GM12878 (cell line): ENCODE measurements at regions not wholly inside any gene's neighbourhood (a gene's known extent, or its start where the extent isn't known, plus 50 kb on each side); places are given as distances from the start of the nearest gene placed in this dataset.

Experiments
- CBX5 ChIP-seq: sonication (generic); IDR thresholded peaks from 2 replicates; pipeline ENCODE4 v1.6.1; 2016; ENCODE audit warnings: low read depth, moderate library complexity, mild to moderate bottlenecking, inconsistent platforms
- EP300 ChIP-seq, 2 experiments: fragments of 150-350 bp in 1 of 2; IDR thresholded peaks; 2 replicates each; pipeline ENCODE4 v1.6.1; 2011 to 2012; ENCODE audit warnings: low read depth in 2 of 2, low read length in 2 of 2, borderline replicate concordance in 1 of 2, improper control_type of control experiment in 1 of 2, inconsistent platforms in 1 of 2; ENCODE audit not compliant: control insufficient read depth in 1 of 2
- FOS ChIP-seq: IDR thresholded peaks from 3 replicates; pipeline ENCODE4 v1.6.1; 2011; ENCODE audit warnings: borderline replicate concordance; ENCODE audit not compliant: insufficient read length; ENCODE audit errors: extremely low read depth
- FOXK2 ChIP-seq: fragments of 450-650 bp; IDR thresholded peaks from 2 replicates; pipeline ENCODE4 v1.6.1; 2017; ENCODE audit warnings: mild to moderate bottlenecking, moderate library complexity
- HCFC1 ChIP-seq: fragments of 150-350 bp; IDR thresholded peaks from 2 replicates; pipeline ENCODE4 v1.6.1; 2014; ENCODE audit warnings: low read length
- HDAC2 ChIP-seq: fragments of 200-600 bp; sonication (generic); IDR thresholded peaks from 2 replicates; pipeline ENCODE4 v1.6.1; 2017
- IKZF1 ChIP-seq: fragments of 450-650 bp; conservative IDR thresholded peaks from 2 replicates; pipeline ENCODE4 v1.6.1; 2017; ENCODE audit warnings: antibody characterized with exemption, mild to moderate bottlenecking
- IKZF2 ChIP-seq, 2 experiments: fragments of 450-650 bp; IDR thresholded peaks; 2 replicates each; pipeline ENCODE4 v1.6.1; 2017; ENCODE audit warnings: mild to moderate bottlenecking in 2 of 2, moderate library complexity in 2 of 2
- IRF4 ChIP-seq: IDR thresholded peaks from 2 replicates; pipeline ENCODE4 v1.6.1; 2011; ENCODE audit warnings: low read depth, low read length
- KAT2A ChIP-seq: conservative IDR thresholded peaks from 2 replicates; pipeline ENCODE4 v1.6.1; 2011; ENCODE audit warnings: low read depth, low read length; ENCODE audit not compliant: control insufficient read depth
- KDM1A ChIP-seq: fragments of 200-600 bp; sonication (generic); IDR thresholded peaks from 2 replicates; pipeline ENCODE4 v1.6.1; 2016; ENCODE audit warnings: borderline replicate concordance
- KLF5 ChIP-seq: fragments of 450-650 bp; IDR thresholded peaks from 2 replicates; pipeline ENCODE4 v1.6.1; 2014; ENCODE audit warnings: mild to moderate bottlenecking; ENCODE audit not compliant: partially characterized antibody
- MYC ChIP-seq: IDR thresholded peaks from 2 replicates; pipeline ENCODE4 v1.6.1; 2011; ENCODE audit warnings: mild to moderate bottlenecking, low read length, moderate library complexity, inconsistent platforms; ENCODE audit not compliant: insufficient read depth, insufficient replicate concordance, insufficient read length, severe bottlenecking
- NBN ChIP-seq: fragments of 450-650 bp; IDR thresholded peaks from 2 replicates; pipeline ENCODE4 v1.6.1; 2016
- NFIC ChIP-seq: IDR thresholded peaks from 2 replicates; pipeline ENCODE4 v1.6.1; 2012; ENCODE audit warnings: low read depth, mild to moderate bottlenecking, inconsistent platforms, low read length, moderate library complexity
- PAX5 ChIP-seq: IDR thresholded peaks from 2 replicates; pipeline ENCODE4 v1.6.1; 2011; ENCODE audit warnings: low read depth, low read length, borderline replicate concordance
- PAX8 ChIP-seq: fragments of 450-650 bp; IDR thresholded peaks from 2 replicates; pipeline ENCODE4 v1.6.1; 2017; ENCODE audit warnings: mild to moderate bottlenecking, moderate library complexity
- POLR2AphosphoS5 ChIP-seq: IDR thresholded peaks from 2 replicates; pipeline ENCODE4 v1.6.1; 2011; ENCODE audit warnings: mild to moderate bottlenecking, low read length, inconsistent platforms
- POU2F2 ChIP-seq: IDR thresholded peaks from 3 replicates; pipeline ENCODE4 v1.6.1; 2011; ENCODE audit warnings: low read depth, mild to moderate bottlenecking, low read length, borderline replicate concordance
- RCOR1 ChIP-seq: conservative IDR thresholded peaks from 2 replicates; pipeline ENCODE4 v1.6.1; 2012; ENCODE audit warnings: low read depth, low read length, improper control_type of control experiment
- RUNX3 ChIP-seq: IDR thresholded peaks from 2 replicates; pipeline ENCODE4 v1.6.1; 2012; ENCODE audit warnings: low read length, inconsistent platforms
- SIN3A ChIP-seq: IDR thresholded peaks from 2 replicates; pipeline ENCODE4 v1.6.1; 2012; ENCODE audit warnings: low read depth, low read length, improper control_type of control experiment
- SMAD1 ChIP-seq: fragments of 450-650 bp; IDR thresholded peaks from 2 replicates; pipeline ENCODE4 v1.6.1; 2018; ENCODE audit warnings: mild to moderate bottlenecking, low read depth; ENCODE audit not compliant: partially characterized antibody
- SMAD5 ChIP-seq: IDR thresholded peaks from 2 replicates; pipeline ENCODE4 v1.6.1; 2016; ENCODE audit warnings: antibody characterized with exemption, low read depth
- SMC3 ChIP-seq: IDR thresholded peaks from 2 replicates; pipeline ENCODE4 v1.6.1; 2011; ENCODE audit warnings: low read length, improper control_type of control experiment, borderline replicate concordance
- SREBF2 ChIP-seq: IDR thresholded peaks from 2 replicates; pipeline ENCODE4 v1.6.1; 2012; ENCODE audit warnings: mild to moderate bottlenecking, low read length
- TCF3 ChIP-seq: IDR thresholded peaks from 2 replicates; pipeline ENCODE4 v1.6.1; 2012; ENCODE audit warnings: low read depth, mild to moderate bottlenecking, low read length, borderline replicate concordance; ENCODE audit not compliant: insufficient read depth
- TCF7 ChIP-seq: IDR thresholded peaks from 2 replicates; pipeline ENCODE4 v1.6.1; 2014; ENCODE audit warnings: antibody characterized with exemption, borderline replicate concordance
- ZNF384 ChIP-seq: IDR thresholded peaks from 2 replicates; pipeline ENCODE4 v1.6.1; 2012; ENCODE audit warnings: low read depth, mild to moderate bottlenecking, low read length, improper control_type of control experiment, borderline replicate concordance
- ZNF622 ChIP-seq: fragments of 450-650 bp; IDR thresholded peaks from 2 replicates; pipeline ENCODE4 v1.6.1; 2017; ENCODE audit warnings: mild to moderate bottlenecking, inconsistent platforms
- ZSCAN29 ChIP-seq: fragments of 450-650 bp; IDR thresholded peaks from 2 replicates; pipeline ENCODE4 v1.6.1; 2017; ENCODE audit warnings: mild to moderate bottlenecking, moderate library complexity
- TF ChIP-seq, protein P1 (sequence below): fragments of 450-650 bp; formaldehyde crosslinking; IDR thresholded peaks from 2 replicates; pipeline ENCODE4 v1.4.0; 2022; ENCODE audit warnings: mild to moderate bottlenecking, moderate library complexity

DNA sequence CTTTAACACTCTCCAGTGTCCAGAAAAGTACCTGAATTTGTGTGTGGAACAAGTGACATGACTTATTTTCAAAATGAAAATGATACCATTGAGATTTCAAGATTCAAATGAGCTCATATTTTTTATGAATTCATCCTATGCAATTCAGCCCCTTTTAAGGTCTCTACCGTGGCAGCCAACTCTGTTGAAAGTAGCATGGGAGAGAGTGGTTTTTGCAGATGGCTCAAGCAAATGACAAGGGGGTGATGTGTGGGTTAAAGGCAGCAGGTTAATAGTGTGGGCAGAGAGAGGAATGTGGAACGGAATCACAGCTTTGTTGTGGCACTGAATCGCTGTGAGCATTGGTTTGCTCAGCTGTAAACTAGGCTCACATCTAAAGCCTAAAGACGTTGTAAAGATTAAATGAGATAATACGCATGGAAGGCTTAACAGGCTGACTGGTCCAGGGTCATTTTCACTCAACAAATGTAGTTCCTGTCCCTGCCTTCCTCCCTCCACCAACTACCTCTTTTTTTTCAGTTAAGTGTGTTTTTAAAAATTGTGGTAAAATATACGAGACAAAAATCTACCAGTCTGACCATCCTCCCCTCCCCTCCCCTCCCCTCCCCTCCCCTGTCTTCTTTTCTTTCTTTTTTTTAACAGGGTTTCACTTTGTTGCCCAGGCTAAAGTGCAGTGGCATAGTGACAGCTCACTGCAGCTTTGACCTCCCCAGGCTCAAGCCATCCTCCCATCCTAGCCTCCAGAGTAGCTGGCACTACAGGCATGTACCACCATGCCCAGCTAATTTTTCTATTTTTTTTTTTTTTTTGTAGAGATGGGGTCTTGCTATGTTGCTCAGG is 114.7 kb upstream of the ZNF217 start (continued):
- TF ChIP-seq, protein P1, sequence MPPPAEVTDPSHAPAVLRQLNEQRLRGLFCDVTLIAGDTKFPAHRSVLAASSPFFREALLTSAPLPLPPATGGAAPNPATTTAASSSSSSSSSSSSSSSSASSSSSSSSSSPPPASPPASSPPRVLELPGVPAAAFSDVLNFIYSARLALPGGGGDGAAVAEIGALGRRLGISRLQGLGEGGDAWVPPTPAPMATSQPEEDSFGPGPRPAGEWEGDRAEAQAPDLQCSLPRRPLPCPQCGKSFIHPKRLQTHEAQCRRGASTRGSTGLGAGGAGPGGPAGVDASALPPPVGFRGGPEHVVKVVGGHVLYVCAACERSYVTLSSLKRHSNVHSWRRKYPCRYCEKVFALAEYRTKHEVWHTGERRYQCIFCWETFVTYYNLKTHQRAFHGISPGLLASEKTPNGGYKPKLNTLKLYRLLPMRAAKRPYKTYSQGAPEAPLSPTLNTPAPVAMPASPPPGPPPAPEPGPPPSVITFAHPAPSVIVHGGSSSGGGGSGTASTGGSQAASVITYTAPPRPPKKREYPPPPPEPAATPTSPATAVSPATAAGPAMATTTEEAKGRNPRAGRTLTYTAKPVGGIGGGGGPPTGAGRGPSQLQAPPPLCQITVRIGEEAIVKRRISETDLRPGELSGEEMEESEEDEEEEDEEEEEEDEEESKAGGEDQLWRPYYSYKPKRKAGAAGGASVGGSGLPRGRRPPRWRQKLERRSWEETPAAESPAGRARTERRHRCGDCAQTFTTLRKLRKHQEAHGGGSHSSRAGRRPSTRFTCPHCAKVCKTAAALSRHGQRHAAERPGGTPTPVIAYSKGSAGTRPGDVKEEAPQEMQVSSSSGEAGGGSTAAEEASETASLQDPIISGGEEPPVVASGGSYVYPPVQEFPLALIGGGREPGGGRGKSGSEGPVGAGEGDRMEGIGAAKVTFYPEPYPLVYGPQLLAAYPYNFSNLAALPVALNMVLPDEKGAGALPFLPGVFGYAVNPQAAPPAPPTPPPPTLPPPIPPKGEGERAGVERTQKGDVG (CRISPR knock-in tag): no peak
- TF ChIP-seq RUNX3 (peak; percentile 88), MYC (no peak), POLR2AphosphoS5 (peak; percentile 52; the same call in 1 of the 2 replicates), SMC3 (peak; percentile 22; the same call in 1 of the 2 replicates), HCFC1 (no peak), IRF4 (0 out of 2 replicates have a peak, but pooled peaks have one; percentile 31), ZNF384 (no peak), FOS (no peak), ZSCAN29 (peak; percentile 61; the same call in 1 of the 2 replicates), IKZF1 (no peak; the same call in none of the 2 replicates), POU2F2 (no peak), FOXK2 (no peak), SIN3A (no peak), SREBF2 (no peak), SMAD1 (peak; percentile 60), IKZF2 (IDR thresholded peaks at IDR 0.05) (peak in 1 of 2 experiments; percentile 5; a peak in 1 of 4 replicates), ZNF622 (no peak), RCOR1 (0 out of 2 replicates have a peak, but pooled peaks have one; percentile 41), HDAC2 (no peak), KAT2A (no peak), PAX8 (no peak), NBN (peak; percentile 54), TCF7 (peak; percentile 51; the same call in 1 of the 2 replicates), KDM1A (no peak), KLF5 (peak; percentile 24), CBX5 (peak; percentile 85; the same call in 1 of the 2 replicates), PAX5 (peak; percentile 63; the same call in 1 of the 2 replicates), TCF3 (no peak), NFIC (peak; percentile 62; the same call in 1 of the 2 replicates), EP300 (IDR thresholded peaks at IDR 0.05; ENCODE audit: borderline replicate concordance in 1 of 2, control insufficient read depth in 1 of 2, low read depth in 2 of 2, low read length in 2 of 2) (peak in 1 of 2 experiments; percentile 35; a peak in 3 of 4 replicates), SMAD5 (no peak)
